CD4-positive, alpha-beta T cell treated with Interleukin-17A for 4 hours (primary cell): ENCODE measurements at regions not wholly inside any gene's neighbourhood (a gene's known extent, or its start where the extent isn't known, plus 50 kb on each side); places are given as distances from the start of the nearest gene placed in this dataset.

ENCODE experiments used
- DNase-seq: peaks from one replicate; pipeline ENCODE4 v3.0.0-alpha.2; 2020; ENCODE audit warnings: mixed read lengths

GRCh38 chr1:228899421-228899956 is 164.2 kb downstream of the RHOU start:
- DNase-seq: no peak

DNA sequence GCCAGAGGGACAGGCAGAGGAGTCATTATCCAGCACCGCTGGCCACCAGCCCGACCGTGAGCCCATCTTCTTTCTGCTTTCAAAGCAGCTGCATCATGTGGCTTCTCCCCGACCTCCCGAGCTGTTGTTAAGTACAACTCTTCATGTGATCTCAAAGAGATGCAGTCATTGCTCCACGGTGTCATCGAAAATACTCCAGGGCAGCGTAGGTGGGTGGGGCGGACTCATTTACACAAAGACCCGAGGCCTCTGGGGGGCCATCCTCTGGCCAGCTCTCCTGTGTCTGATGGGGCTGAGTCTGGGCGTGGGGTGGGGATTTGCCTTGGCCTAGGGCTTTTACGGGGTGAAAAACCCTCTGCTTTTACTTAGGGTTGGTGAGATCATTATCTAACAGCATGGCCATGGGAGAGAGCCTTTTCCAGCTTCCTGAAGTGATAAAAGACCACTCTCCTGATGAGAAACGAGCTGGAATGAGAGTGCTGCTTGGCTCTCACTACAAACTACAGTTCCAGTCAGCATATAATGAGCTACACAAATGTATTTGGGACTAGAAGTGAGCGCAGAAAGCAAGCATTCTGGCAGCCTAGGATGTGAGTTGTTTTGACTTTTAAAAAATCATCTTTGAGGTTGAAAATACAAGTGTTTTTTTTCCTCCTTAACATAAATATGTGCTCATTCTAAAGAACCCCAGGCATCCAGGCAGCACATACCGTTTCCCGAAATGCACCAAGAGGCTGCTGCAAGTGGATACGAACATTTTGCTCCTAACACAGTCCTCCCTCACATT is 165.0 kb downstream of the RHOU start:
- no peak for DNase-seq

DNA sequence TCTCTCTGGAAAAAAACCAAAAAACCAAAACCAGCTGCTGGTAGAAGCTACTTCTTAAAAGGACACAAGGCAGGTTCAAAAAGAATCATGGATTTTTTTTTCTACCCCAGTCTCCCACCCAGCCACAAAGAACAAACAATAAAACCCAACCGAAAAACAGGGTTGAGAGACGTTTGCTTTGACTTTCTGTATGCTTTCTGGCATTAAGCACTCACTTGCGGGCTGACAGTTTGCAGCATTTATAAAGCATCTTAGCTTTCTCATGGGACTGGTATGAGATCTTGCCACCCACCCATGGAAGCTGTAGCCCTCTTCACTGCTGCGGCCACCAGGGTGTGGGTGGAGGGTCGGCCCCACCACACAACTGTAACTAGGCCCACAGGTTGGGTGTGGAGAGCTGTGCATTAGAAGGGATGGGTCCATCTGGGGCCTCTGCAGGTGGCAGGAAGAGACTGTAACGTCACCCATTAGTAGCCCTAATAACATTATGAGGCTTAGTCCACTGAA is 165.7 kb downstream of the RHOU start:
- DNase-seq: no peak

- DNase-seq: no peak
Measured at GRCh38 chr1:228901936-228902681, 166.8 kb downstream of the RHOU start.

DNA sequence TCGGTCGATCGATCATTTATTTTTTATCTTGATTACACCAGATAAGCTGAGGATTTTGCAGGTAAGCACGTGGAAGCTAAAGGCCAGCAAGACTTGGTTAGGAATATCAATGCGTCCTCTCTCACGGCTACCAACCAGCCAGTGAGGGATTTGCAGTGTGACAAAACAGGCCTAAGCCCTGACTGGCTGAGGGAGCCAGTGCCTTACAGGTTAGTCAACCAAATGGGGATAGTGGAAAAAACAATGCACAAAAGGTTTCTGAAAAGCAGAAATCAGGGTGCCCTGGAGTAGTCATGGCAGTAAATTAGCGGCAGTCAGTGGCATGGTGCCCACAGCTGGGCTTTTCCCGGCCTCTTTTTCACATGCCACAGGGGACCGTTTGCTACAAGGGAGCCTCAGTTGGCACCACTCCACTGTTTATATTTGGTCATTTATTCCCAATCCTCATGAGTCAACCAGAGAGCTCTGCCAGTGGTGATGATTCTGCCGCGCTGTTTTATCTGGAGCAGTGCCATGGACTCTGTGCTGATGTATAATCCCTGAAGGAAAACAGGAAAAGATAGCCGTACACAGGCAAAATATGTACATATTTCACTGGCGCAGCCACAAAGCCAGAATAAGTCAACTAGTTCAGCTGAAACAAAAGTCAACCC is 167.6 kb downstream of the RHOU start:
- no peak for DNase-seq

- no peak for DNase-seq
Measured at GRCh38 chr1:228903434-228904071, 168.3 kb downstream of the RHOU start.

- DNase-seq: no peak
Measured at GRCh38 chr1:228904222-228904621, 168.9 kb downstream of the RHOU start.

GRCh38 chr1:228905701-228906101 is 170.4 kb downstream of the RHOU start:
- no peak for DNase-seq

GRCh38 chr1:228906223-228906860 is 171.1 kb downstream of the RHOU start:
- DNase-seq: no peak

DNA sequence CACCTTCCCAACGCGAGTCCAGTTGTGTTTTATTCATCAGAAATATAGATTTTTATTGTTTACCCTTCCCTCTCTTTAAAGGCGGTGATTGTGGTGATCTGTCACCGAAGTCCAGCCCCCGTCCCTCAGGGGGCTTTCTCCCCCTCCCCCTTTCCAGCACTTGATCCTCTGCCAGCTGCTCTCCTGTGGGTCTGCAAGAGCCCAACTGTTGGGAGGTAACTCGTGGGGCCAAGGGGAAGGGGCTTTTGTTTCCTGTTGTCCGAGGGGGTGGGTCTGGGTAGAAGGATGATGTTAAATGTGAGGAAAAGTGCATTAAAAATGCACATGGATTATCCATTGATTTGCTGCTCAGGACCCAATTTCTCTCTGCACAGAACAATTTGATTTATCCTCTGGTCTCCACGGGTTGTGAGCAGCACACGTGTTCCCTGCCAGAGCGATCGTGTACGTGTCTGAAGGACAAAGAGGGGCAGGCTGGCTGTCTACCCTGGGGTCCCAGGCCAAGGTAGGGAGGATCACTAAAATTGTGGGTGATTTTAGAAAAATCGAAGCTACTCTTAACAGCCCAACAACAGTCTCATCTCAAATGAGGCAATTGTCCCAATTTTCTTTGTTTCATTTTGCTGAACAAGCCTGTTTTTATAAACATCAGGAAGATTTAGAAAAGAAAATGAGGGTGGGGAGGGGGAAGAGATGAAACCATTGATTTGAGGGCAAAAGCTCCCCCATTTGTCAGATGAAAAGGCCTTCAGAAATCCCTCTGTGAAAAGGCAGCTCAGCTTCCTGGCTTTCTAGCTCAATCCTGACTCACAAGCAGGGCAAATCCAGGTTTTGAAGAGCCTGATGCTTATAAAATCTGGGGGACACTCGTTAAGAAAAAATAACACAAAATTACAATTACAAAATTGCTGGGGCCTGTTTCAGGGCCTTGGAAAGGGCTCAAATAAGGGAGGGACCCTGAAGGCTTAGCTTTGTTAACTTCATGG is 176.2 kb downstream of the RHOU start:
- DNase-seq: no peak

GRCh38 chr1:228913626-228914414 is 178.5 kb downstream of the RHOU start:
- no peak for DNase-seq

GRCh38 chr1:228914700-228915099 is 179.4 kb downstream of the RHOU start:
- no peak for DNase-seq

- no peak for DNase-seq
Measured at GRCh38 chr1:228917342-228917741, 182.1 kb downstream of the RHOU start.

GRCh38 chr1:228917755-228918154 is 182.5 kb downstream of the RHOU start:
- no peak for DNase-seq

DNA sequence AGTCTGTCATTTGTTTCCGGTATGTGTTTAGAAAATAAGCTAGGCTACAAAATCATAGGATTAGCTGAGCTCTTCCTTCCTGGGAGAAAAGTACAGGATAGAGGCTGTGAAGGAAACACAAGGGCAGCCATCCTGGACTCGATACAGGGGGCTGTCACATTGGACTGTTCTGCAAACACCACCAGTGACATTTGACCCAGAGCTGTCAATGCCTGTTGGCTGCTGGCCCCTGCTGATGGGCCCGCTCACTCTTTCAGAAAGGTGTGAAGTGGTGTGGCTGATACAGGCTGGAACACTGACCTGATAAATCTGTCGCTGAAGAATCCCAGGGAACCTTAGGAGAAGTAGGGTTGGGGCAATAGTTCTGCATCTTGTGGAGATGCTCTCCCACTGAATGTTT is 183.1 kb downstream of the RHOU start:
- no peak for DNase-seq

DNA sequence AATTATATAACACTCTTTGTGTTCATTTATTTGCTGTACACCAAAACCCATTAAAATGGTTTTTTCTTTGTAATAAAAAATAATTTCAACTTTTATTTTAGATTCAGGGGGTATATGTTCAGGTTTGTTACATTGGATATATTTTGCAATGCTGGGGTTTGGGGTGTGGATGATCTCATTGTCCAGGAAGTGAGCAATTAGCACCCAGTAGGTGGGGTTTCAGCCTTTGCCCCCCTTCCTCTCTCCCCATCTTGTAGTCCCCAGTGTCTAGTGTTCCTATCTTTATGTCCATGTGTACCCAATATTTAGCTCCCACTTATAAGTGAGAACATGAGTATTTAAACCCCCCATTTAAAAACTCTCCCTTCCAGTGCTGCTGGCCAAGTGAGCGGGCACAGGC is 184.6 kb downstream of the RHOU start:
- DNase-seq: no peak

GRCh38 chr1:228920831-228921230 is 185.6 kb downstream of the RHOU start:
- DNase-seq: no peak

DNA sequence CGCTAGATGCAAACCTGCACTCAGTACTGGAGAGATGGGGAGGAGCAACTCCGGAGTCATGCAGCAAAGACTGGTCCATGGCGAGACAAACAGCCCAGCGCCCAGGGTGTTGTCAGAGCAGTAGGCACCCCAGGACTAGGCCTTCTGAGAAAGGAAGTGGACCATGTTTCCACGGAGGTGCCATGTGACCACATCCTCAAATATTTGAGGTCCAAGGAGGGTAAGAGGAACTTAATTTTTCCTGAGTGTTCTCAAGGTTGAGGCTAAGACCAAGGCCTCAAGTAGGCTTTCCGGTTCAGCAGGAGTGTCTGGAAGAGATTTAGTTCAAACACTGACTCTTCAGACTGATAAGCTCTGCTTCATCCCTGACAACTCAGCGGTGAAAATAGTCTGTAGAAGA is 186.2 kb downstream of the RHOU start:
- DNase-seq: no peak

- no peak for DNase-seq
Measured at GRCh38 chr1:228922722-228923376, 187.6 kb downstream of the RHOU start.
